ENCODE measurements at regions not wholly inside any gene's neighbourhood (a gene's known extent, or its start where the extent isn't known, plus 50 kb on each side); places are given as distances from the start of the nearest gene placed in this dataset.
A peak's percentile ranks its signal among the peaks of the same experiment; 100 is the strongest.

DNA sequence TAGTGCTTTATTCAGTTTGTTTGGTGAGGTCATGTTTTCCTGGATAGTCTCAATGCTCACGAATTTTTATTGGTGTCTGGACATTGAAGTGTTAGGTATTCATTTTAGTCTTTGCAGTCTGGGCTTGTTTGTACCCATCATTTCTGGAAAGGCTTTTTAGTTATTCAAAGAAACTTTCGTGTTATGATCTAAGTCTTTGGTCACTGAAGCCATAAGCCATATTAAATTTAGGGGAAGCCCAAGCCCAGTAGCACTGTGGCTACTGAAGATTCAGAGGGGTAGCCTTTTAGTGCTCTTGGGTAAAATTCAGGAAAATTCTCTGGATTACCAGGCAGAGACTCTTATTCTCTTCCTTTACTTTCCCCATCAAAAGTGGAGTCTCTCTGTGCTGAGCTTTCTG, 56.2 kb upstream of the PEX5L start:
- no peak for DNase-seq

DNA sequence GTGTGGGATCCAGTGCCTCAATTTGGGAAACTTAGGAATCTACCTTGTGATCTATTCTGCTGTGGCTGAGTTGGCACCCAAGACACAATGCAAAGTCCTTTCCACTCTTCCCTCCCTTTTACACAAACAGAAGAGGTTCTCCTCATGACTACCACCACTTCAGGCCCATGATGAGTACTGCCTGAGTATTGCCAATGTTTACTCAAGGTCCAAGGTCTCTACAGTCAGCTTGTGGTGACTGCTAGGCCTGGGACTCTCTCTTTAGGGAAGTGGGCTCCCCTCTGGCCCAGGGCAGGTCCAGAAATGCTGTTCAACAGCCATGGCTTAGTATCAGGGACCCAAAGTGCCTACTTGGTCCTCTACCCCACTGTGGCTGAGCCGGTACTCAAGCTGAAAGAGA, 56.8 kb upstream of the PEX5L start:
- no peak for DNase-seq

DNA sequence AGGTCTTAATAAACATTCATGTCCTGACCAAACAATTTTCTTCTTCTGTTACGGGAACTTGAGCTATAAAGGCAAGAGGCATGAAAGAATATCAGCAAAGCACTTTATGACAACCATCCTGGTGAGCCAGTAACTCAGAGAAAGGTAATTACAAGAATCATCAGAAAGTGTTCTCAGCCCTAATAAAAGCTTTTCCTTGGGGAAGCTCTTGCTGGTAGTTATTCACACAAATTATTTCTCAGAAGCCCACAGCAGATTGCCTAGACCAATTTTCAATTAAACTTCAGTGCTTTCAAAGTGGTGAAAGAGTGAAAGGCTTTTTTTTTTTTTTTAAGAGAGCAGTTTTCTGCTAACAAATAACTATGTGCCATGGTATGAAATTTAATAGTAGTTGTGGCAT, 60.9 kb upstream of the PEX5L start:
- DNase-seq, result no peak

DNA sequence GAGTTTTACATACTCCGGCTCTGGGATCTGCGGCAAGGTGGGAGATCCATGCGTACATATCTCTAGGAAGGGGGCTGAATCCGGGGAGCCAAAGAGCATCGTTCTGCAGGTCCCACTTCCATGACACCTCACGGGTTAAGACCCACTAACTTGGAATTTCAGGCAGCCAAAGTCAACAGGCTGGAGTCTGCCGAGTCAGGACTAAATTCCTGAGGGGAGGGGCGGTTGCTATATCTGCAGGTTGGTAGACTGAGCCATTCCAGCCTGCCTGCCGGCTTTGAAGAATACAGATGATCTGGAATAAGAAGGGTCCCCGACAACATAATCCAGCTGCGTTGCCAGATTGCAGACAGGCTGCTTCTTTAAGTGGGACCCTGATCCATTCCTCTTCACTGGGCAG, 65.4 kb upstream of the PEX5L start:
- DNase-seq, result no peak

DNA sequence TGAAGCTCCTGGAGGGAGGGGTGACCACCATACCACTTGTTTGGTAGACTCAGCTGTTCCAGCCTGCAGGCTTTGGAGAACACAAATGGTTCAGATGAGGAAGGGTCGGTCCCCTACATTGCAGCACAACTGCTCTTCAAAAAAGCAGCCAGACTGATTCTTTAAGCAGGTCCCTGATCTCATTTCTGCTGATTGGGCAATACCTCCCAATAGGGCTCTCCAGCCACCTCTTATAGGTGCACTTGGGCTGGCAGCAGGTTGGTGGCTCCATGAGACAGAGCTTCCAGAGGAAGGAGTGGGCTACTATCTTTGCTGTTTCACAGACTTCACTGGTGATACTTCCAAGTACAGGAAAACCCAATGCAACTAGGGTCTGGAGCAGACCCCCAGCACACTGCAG, 65.9 kb upstream of the PEX5L start:
- no peak for DNase-seq

DNA sequence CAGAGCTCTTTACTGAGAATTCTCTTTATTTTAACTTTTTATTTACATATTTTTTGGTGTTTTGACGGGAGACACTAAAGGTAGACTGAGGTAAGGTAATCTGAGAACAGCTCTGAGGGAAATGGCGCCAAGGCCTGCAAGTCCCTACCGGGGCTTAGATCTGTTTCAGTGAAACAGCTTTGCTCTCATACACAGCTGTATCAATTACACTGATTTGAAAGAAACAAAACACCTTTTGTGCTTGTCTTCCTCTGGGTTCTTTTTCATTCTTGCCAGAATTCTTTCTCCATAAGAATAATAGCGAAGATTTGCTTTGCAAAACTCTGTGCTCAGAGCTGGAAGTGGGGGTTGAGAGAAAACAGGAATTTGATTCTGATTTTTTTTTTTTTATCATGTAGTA, 79.5 kb upstream of the PEX5L start:
- no peak for DNase-seq

DNA sequence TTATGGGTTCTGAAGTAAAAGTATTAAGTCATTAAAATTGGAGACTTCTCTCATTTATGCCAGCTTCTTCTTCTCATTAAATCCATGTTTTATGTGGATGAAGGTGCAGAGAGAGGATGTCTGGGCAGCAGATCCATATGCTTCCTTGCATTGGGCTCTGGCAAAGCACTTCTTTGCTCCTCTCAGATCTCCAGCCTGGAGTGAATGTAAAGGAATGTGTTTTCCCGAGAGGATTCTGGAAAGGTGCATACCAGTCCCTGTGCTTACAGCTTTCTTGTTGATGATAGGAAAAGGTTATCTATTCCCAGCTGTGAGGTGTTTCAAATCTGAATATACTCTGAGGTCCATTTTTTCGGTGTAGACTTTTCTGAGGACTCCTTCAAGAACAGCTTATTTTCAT, 79.9 kb upstream of the PEX5L start:
- DNase-seq, result no peak

DNA sequence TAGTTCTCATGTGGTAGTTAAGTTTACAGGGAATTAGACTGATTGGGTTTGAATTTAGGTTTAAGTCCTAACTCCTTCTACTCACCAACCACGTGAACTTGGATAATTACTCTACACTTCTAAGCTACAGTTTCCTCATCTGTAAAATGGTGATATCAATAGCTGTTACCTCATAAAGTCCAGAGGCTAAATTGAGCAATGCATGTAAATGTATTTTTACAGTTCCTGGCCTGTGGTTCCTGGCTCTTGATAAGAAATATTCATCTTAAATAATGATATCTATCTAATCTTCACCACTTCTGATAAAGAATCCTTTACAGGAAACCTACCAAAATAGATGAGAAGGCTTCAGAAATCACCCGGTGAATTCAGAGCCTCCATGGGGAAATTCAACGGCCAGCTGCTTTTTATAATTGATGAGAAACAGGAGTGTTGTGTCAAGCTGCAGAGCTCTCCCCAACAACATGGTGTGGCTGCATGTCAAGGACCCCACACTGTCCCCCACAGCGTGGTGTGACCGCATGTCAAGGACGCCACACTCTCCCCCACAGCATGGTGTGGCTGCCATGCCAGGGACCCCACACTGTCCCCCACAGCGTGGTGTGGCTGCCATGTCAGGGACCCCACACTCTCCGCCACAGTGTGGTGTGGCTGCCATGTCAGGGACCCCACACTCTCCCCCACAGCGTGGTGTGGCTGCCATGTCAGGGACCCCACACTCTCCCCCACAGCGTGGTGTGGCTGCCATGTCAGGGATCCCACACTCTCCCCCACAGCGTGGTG, 80.8 kb upstream of the PEX5L start:
- DNase-seq, result peak; percentile 61

DNA sequence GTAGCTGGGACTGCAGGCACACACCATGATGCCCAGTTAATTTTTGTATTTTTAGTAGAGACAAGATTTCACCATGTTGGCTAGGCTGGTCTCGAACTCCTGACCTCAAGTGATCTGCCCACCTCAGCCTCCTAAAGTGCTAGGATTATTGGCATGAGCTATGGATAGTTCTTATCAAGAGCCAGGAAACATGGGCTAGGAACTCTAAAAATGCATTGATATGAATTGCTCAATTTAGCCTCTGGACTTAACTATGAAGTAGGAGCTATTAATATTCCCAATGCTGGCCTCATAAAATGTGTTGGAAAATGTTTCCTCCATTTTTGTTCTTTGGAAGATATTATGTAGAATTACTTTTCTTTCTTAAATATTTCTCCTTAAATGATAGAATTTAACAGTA, 82.8 kb upstream of the PEX5L start:
- DNase-seq, result peak; percentile 44

DNA sequence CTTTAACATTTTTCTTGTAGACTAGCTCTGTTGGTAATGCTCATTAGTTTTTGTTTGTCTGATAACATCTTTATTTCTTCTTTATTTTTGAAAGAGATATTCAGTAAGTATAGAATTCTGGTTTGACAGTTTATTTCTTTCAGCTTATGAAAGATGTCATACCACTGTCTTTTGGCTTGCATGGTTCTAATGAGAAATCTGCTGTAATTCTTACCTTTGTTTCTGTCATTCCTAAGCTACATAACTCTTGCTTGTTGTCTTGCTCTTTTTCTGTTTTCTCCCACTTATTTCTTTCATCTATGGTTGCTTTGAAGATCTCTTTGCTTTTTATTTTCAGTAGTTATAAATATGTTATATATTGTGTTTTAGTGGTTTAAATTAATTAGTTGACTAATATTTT, 87.2 kb upstream of the PEX5L start:
- no peak for DNase-seq

DNA sequence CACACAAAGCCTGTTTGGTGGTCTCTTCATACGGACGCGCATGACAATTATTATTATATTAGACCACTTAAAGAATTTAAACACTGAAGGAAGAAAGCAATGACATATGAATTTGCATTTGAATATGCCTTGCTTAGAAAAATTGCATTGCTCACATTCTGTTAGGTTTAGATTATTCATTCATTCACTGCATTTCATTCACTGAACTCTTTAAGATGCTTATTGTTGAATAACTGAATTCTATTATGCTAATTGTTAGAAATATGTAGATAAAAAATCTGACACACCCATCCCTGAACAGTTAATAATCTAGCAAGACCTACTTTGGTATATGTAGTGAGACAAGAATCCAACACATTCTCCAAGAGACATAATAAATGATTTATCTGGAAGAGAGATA, 94.4 kb upstream of the PEX5L start:
- DNase-seq, result no peak

DNA sequence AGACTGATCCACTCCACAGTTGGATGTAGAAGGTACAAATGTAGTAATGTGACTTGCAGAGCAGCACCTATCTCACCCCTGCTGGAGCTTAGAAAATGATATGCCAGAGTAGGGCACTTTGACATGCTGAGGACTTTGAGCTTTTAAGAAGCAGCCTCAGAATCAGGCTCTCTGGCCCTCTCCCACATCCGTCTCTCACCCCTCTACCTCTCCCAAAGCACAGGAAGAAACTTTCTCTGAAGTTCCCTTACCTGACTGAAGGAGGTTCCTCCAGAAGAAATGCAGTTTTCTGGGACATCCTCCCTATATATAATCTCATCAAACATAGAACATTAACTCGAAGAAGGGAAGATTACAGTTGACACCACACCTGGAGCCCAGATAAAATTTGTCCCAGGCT, 98.4 kb upstream of the PEX5L start:
- DNase-seq, result no peak

DNA sequence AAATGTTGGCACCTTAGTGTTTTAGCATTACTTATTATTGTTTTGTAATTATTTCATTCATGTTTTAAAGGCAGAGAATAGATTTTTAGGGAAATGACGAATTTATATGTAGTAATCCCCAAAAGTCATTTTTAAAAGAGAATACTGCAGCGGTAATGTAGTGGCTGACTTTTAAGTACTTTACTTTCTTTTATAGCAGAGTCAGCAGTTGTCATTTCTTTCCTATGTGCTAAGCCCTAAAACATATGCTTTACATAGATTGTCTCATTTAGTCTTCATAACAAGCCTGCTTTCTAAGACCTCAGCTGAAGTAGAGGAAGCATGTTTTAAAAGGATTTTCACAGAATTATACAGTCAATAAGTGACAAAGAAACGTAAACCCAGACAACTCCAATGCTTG, 102.1 kb upstream of the PEX5L start:
- no peak for DNase-seq

DNA sequence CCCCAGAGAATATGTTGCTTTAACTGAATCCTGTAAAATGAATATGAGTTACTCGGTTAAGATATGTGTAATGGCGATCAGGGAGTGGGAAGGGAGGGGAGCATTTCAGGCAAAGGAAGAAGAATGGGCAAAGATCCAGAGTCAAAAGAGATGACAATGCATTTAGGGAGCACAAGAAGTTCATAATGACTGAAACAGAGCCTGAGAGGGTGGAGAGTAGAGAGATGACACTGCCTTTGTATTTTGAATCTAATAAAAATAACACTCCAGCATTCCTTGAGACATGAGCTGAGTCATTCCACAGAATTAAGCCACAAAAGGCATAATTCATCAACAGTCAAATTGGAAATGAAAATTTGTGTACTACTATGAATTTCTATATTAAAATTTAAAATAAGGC, 105.3 kb upstream of the PEX5L start:
- DNase-seq, result no peak

DNA sequence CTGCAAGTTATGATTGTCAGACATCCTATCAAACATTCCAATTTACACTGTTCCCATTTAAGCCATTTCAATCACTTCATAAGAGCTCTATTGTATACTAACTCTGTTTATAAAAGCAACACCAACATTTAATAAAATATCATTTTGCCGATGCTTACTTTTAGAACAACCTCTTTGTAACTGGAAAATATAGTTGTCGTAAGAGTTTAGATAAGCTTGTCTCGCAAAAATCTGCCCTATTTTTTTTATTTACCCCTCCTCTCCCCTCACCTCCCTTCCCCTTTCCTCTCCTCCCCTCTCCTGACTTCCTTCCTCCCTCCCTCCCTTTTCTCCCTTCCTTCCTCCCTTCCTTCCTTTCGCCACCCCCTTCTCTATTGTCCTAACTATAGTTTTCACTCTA, 105.7 kb upstream of the PEX5L start:
- DNase-seq, result no peak

DNA sequence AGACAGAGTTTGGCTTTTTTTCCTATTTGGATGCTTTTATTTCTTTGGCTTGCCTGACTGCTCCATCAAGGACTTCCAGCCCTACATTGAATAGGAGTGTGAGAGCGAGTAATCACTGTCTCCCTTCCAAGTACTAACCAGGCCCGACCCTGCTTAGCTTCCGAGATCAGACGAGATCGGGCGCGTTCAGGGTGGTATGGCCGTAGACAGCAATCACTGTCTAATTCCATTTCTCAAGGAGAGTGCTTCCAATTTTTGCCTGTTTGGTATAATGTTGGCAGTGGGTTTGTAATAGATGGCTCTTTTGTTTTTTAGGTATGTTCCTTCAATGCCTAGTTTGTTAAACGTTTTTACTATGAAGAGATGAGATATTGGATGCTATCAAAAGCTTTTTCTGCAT, 125.0 kb upstream of the PEX5L start:
- DNase-seq, result no peak

DNA sequence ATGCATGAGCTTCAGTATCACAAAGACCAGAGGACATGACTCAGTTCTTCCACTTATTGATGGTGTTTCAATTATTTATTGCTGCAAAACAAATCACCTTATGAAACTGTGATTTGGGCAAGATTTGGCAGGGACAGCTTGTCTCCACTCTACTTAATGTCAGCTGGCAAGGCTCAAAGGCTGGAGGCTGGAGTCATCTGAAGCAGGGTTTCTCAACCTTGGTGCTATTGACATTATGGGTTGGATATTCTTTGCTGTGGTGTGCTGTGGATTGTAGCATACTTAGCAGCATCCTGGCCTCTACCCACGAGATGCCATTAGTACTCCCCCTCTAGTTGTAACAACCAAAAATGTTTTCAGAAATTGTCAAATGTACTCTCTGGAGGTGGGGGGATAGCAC, 138.8 kb upstream of the PEX5L start:
- no peak for DNase-seq

DNA sequence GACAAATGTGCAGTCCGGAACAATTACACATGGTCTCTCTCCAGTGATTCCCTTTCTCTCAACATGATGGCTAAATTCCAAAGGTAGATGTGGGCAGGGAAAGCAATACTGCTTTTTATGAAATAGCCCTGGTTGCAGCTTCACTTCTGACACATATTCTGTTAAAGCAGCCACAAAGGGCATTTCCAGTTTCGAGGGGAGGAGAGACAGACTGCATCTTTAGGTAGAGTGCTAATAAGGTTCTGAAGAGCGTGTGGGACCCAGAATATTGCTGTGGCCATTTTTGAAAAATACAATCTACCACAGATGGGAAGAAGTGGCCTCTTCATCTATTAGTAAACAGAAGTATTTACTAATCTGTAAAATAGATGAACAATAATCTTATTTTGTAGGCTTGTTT, 139.3 kb upstream of the PEX5L start:
- no peak for DNase-seq

DNA sequence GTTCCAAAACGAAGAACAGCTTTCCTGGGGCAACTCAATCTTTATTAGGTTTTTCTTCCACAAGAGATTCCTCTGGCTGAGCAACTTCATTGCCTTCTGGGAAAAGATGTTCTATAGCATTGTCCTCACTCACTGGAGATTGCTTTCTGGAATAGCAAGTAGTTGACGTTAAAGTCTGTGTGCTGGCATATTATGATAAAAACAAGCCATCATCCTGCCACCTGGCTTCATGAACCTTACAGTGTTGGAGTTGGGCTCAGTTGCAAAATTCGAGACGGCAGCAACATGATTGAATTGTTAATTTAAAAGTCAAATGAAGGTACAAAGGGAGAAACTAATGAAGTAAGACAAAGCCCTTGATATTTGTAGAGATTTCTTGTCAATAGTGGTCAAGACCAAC, 140.5 kb upstream of the PEX5L start:
- no peak for DNase-seq

DNA sequence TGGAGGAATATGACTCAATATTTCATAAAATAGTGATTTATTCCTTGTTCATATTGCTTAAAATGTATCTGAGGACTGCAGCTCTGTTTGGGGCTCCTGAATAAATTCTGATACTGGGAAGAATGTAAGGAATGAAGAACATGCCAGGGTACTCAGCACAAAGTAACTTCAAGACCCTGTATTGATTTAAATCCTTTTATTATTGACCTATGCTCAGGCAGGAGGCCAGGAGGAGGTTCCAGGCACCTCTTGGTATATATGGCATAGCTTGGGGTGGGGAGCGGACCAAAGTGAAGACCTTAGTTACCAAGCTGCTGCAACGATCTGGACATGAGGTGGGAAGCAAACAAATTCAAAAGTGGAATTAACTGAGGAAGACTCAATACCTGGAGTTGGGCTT, 142.8 kb upstream of the PEX5L start:
- no peak for DNase-seq

DNA sequence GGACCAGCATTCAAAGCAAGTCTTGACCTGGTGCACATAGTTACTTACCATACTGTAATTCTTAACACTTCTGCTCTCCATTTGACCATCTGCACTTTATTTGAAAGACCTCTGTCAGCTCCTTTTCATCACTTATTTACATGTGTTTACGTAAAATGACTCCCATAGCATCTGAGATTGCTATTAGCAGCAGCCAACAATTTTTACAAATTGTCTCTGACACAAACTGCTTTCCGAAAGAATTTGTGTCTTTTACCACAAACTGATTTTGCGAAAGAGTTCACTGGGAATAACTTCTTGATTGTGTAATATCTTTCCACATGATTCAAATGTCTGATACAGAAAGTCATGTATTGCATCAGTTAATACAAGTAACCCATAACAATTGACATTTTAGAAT, 144.1 kb upstream of the PEX5L start:
- DNase-seq, result peak; percentile 77

DNA sequence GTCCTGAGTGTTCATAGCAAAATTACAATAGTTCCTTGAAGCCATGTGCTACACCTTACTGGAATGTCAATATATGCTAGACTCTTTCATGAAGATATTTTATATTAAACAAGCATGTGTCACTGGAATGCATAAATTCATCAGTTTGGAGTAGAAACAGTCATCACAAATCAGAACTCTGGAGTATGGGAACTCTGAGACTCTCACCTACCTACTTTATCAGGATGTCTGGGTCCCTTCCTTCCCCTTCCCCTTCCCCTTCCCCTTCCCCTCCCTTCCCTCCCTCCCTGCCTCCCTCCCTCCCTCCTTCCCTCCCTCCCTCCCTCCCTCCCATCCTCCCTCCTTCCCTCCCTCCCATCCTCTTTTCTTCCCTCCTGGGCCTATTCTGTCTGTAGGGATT, 144.7 kb upstream of the PEX5L start:
- DNase-seq, result no peak

DNA sequence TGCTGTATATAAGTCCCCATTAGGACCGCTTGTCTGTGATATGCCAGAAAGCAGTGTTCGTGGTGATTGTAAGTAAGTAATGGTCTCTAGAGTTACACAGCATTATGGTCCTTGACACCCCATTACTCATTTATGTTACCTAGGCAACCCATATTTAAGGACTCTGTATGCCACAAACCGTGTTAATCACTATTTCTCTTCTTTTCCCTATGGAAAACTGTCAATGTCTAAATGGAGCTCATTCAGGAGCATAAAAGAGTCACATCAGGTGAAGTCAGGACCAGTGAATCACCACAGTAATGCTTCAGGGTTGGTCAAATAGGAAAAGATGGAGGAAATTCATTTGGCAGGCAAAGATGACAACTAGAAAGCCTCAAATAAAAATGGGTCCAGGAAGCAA, 146.6 kb upstream of the PEX5L start:
- DNase-seq, result no peak

DNA sequence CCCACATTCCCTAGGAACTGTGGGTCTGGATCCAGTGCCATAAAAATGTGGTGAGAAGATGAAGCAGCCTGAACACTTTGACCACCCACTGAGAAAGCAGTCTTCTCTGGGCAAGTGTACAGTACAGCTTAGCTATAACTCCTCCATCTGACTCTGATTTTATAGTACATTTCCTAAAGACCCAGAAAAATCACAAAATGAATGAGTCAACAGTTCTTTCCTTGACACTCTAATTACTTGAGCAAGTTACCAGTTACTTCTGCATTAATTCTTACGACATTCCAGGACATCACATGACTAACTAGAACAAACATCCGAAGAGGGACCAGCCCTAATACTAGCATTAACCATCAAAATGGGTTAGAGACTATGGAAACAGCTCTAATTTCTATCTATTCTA, 148.1 kb upstream of the PEX5L start:
- DNase-seq, result no peak

DNA sequence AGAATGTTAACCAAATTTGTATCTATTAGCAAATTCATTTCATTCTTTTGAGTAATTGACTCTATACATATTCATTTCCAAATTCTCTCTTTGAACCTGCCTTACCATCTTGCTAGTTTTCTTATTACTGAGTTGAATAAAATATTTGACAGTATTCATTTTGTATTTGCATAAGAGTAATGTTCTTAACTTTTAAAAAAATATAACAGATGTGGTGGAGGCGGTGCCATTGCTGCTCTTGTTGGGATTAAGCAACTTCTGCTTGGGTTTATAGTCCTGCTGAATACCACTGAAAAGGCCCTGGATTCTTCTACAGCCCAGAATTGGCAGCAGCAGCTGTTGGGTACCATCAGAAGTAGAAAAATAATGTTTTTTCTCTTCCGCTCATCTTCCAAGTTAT, 148.9 kb upstream of the PEX5L start:
- DNase-seq, result no peak

Data from NCI-H226 (cell line).